ENCODE measurements at regions not wholly inside any gene's neighbourhood (a gene's known extent, or its start where the extent isn't known, plus 50 kb on each side); places are given as distances from the start of the nearest gene placed in this dataset.
"Not testable (repeated sequence)": the region's sequence is repeated elsewhere in the genome, so short reads cannot be mapped to it uniquely, and the experiment has no call there.

DNA sequence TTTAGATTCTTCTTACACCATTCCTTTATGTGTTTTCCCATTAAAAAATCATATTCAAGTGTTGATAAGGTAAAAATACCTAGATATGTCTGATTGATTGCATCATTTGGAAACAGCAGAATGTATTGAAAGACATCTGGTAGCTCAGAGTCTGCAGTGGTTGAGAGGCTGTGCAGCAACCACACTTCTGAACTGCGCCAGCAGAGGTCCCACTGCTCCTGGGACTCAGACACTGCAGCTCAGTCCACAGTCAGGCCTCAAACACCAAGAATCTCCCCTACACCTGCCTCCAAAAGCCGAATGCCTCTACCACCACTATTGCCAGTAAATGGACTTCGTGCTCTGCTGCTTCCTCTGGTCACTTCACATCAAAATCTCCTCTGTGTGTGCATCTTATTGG lies 176.9 kb upstream of the LMCD1 start:
- Mint-ChIP-seq H3K27ac (no peak overlapping the region), H3K36me3 (ENCODE audit: low read depth) (no peaks in the 10 kb centered on the region), H3K27me3 (peaks cover 3% of the 10 kb centered on the region), H3K4me3 (no peak overlapping the region), H3K4me1 (no peaks in the 10 kb centered on the region), H3K9me3 (no peaks in the 10 kb centered on the region)
- DNase-seq = peak; percentile 83
- intact Hi-C loops (cut with micrococcal nuclease) = loop anchor here (1.0 kb wide), 1 partner anchor 93 kb away; no protein-coding TSS in a partner anchor

DNA sequence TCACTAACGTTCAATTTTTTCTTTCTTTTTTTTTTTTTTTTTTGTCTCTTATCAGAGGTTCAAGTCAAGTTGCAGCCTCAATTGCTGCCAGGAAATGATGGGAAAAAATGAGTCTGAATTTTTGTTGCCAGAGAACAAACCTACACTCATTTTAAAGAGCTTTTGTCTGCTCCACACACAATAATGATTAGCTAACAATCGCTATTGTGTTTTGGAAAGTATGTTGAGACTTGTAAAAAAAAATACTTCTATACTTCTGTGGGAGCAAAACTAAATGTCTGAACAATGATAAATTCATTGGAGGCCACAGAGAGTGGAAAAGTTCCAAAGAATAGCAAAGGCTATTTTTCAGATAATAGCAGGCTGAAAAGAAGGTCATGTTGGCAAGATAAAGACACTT lies 176.3 kb upstream of the LMCD1 start:
- Mint-ChIP-seq H3K27ac (no peak overlapping the region), H3K4me3 (no peak overlapping the region), H3K9me3 (no peaks in the 10 kb centered on the region), H3K36me3 (ENCODE audit: low read depth) (no peaks in the 10 kb centered on the region), H3K27me3 (peaks cover 6% of the 10 kb centered on the region), H3K4me1 (no peaks in the 10 kb centered on the region)
- intact Hi-C loops (cut with micrococcal nuclease) = no loop called here
- DNase-seq = no peak

DNA sequence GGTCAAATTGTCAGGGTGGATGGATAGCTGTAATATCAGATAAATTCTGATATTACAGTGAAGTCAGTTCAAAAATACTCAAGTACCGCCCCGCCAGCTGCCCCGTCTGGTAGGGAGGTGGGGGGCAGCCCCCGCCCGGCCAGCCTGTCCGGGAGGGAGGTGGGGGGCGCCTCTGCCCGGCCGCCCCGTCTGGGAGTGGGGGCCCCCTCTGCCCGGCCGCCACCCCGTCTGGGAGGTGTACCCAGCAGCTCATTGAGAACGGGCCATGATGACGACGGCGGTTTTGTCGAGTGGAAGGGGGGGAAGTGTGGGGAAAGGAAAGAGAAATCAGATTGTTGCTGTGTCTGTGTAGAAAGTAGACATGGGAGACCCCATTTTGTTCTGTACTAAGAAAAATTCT lies 175.8 kb upstream of the LMCD1 start:
- intact Hi-C loops (cut with micrococcal nuclease); H3K27me3 Mint-ChIP-seq; H3K27ac Mint-ChIP-seq; H3K4me1 Mint-ChIP-seq; H3K36me3 Mint-ChIP-seq (ENCODE audit: low read depth); DNase-seq; H3K9me3 Mint-ChIP-seq; H3K4me3 Mint-ChIP-seq: not testable (repeated sequence)

DNA sequence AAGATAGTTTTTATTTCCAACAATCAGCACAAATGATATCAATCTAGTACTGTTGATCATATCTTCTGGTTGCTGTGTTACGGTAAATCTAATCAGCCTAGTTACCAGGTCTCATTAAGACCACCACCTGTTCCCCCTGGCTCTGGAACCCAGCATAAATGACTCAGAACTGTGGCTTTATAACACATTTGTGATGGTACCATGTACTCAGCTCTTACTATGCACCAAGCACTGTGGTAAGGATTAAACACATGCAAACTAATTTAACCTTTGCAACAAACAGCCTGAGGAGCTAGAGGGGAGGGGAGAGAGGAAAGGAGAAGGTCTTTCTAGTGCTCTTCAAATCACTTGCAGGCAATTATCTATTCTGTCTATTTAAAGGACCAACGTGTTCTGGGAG lies 173.9 kb upstream of the LMCD1 start:
- DNase-seq = no peak
- no peaks in the 10 kb centered on the region for H3K9me3 Mint-ChIP-seq
- H3K4me1 Mint-ChIP-seq = no peaks in the 10 kb centered on the region
- H3K4me3 Mint-ChIP-seq = no peak overlapping the region
- no peak overlapping the region for H3K27ac Mint-ChIP-seq
- peaks cover 6% of the 10 kb centered on the region for H3K27me3 Mint-ChIP-seq
- H3K36me3 Mint-ChIP-seq (ENCODE audit: low read depth) = no peaks in the 10 kb centered on the region
- intact Hi-C loops (cut with micrococcal nuclease) = no loop called here

DNA sequence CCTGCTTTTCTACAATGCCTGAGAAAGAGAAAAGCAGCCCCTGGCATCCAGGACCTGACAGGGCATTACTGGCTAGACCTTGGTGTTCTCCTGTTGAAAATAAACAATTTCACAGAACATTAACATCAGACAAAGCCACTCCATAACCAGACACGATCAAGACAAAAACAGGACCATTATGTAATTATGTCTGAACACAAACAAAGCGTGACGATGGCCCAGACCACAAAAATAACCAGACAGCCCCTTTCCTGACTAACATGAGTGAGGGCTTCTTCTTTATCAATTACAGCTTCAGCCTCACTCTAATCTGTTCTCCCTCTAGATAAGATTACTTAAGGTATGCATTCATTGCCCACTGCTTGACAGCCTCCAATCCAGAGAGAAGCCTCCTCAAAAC lies 172.7 kb upstream of the LMCD1 start:
- Mint-ChIP-seq H3K27me3 (peaks cover 6% of the 10 kb centered on the region), H3K36me3 (ENCODE audit: low read depth) (no peaks in the 10 kb centered on the region)
- intact Hi-C loops (cut with micrococcal nuclease) = no loop called here

DNA sequence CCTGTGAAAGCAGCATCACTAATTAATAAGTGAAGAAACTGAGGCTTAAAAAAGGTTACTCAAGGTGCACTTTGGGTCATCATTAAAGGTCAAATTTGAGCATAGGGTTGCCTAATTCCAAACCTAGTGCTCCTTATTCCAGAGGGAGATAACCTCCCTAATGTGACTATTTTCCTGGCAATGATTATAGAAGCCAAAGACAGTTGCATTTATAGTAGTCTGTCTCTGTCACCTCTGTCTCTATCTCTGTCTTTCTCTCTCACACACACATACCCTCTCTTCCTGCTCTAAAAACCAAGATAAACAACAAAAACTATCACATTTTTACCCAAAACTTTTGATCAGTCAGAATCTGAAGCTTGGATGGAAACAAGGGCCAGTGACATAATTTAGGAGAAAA lies 172.0 kb upstream of the LMCD1 start:
- intact Hi-C loops (cut with micrococcal nuclease) = no loop called here
- Mint-ChIP-seq H3K4me1 (no peaks in the 10 kb centered on the region), H3K27ac (no peak overlapping the region), H3K27me3 (peaks cover 6% of the 10 kb centered on the region), H3K36me3 (ENCODE audit: low read depth) (no peaks in the 10 kb centered on the region), H3K9me3 (no peaks in the 10 kb centered on the region), H3K4me3 (no peak overlapping the region)
- no peak for DNase-seq

More for the DNA sequence above, 172.7 kb upstream of the LMCD1 start:
- H3K4me1 Mint-ChIP-seq = no peaks in the 10 kb centered on the region
- no peak overlapping the region for H3K4me3 Mint-ChIP-seq
- H3K27ac Mint-ChIP-seq = no peak overlapping the region
- no peaks in the 10 kb centered on the region for H3K9me3 Mint-ChIP-seq
- DNase-seq = no peak

DNA sequence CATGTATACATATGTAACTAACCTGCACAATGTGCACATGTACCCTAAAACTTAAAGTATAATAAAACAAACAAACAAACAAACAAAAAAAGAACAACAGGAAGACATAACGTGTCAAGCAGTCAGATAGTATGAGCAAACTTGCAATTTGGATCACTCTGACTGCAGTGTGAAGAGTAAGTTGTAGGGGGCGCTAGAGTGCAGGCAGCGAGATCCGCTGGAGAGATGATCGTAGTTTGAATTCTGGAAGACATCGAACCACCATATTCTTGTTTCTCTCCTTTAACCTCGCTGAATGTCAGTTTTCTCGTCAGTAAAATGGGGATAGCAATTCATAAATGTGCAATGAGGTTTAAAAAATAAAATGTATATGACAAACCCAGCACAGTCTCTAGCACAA lies 165.2 kb upstream of the LMCD1 start:
- no peaks in the 10 kb centered on the region for H3K27me3 Mint-ChIP-seq
- H3K36me3 Mint-ChIP-seq (ENCODE audit: low read depth) = no peaks in the 10 kb centered on the region
- H3K4me3 Mint-ChIP-seq = no peak overlapping the region
- no peaks in the 10 kb centered on the region for H3K4me1 Mint-ChIP-seq
- peak; percentile 57 for DNase-seq
- no peaks in the 10 kb centered on the region for H3K9me3 Mint-ChIP-seq
- intact Hi-C loops (cut with micrococcal nuclease) = no loop called here
- no peak overlapping the region for H3K27ac Mint-ChIP-seq

DNA sequence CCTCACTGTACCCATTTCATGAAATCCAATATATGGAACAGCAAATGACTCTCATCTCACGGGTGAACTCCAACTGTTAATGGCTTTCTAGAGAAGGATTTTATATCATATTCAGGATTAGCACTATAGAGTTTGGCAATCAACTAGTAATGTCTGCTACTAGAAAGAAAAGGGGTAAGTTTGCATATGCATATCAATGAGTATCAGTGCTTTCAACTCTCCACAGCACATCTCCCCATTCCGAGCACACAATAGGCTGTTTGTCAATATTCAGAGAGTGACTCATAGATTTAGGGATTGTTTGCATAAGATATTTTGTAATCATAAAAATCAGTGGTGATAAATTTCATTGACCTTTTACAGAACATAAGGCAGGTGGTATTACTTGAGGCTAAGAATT lies 163.2 kb upstream of the LMCD1 start:
- no peaks in the 10 kb centered on the region for H3K9me3 Mint-ChIP-seq
- H3K36me3 Mint-ChIP-seq (ENCODE audit: low read depth) = no peaks in the 10 kb centered on the region
- intact Hi-C loops (cut with micrococcal nuclease) = no loop called here
- DNase-seq = peak; percentile 17
- no peaks in the 10 kb centered on the region for H3K4me1 Mint-ChIP-seq
- no peak overlapping the region for H3K27ac Mint-ChIP-seq
- H3K27me3 Mint-ChIP-seq = peaks cover 2% of the 10 kb centered on the region
- no peak overlapping the region for H3K4me3 Mint-ChIP-seq

DNA sequence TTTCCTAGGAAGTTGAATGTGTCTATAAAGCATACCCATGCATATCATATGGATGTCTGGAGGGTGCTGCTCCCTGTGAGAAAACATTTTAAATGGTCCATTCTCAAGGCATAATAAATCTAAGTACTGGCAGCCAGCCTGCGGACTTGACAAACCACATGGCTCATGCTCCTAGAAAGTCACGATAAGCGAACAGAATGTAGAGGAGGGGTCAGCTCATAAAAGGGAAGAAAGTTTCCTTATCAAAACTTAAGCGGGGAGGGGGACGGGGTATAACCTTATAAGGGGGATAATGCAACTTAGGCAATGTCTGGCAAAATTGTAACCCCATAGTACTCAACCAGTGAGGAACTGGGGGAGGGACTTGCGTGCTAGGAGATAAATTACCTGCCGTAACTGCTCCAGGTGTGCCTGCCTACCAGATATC lies 159.8 kb upstream of the LMCD1 start:
- peak; percentile 41 for DNase-seq
- H3K9me3 Mint-ChIP-seq = no peaks in the 10 kb centered on the region
- intact Hi-C loops (cut with micrococcal nuclease) = no loop called here
- H3K27ac Mint-ChIP-seq = no peak overlapping the region
- no peaks in the 10 kb centered on the region for H3K4me1 Mint-ChIP-seq
- peaks cover 2% of the 10 kb centered on the region for H3K27me3 Mint-ChIP-seq
- H3K36me3 Mint-ChIP-seq (ENCODE audit: low read depth) = no peaks in the 10 kb centered on the region
- H3K4me3 Mint-ChIP-seq = no peak overlapping the region

DNA sequence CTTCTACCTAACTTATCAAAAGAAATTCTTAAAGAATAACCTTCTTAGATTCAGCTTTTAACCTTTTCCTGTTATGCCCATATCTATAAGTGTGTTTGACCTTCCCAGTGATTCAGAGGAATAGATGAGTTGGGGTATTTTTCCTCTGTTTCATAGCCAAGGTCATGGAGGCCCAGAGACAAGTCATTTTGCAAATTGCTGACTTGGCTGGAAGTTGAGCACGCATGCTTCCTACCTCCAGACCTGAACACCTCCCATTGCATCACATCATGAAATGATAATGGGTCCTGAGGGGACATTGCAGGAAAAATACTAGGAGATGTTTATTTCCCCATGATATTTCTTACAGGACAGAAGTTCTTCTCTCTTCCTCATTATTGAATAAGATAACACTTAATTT lies 158.6 kb upstream of the LMCD1 start:
- Mint-ChIP-seq H3K9me3 (peaks cover 2% of the 10 kb centered on the region), H3K27me3 (peaks cover 2% of the 10 kb centered on the region)

DNA sequence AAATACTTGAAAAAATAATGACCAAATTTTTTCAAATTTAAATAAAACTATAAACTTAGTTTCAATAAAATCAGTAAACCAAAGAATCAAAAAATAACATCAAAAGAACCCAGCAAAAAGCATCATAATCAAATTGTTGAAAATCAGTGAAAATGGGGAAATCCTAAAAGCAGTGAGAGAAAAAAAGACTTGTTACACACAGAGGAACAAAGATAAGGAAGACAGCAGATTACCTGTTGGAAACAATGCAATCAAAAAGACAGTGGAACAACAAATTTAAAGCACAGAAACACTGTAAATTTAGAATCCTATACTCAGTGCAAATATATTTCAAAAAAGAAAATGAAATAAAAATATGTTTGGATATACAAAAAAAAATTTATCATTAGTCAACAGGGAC lies 156.2 kb upstream of the LMCD1 start:
- DNase-seq = no peak
- H3K4me3 Mint-ChIP-seq = no peak overlapping the region
- H3K4me1 Mint-ChIP-seq = no peaks in the 10 kb centered on the region
- intact Hi-C loops (cut with micrococcal nuclease) = no loop called here
- H3K27me3 Mint-ChIP-seq = peaks cover 4% of the 10 kb centered on the region
- H3K9me3 Mint-ChIP-seq = peaks cover 5% of the 10 kb centered on the region
- no peak overlapping the region for H3K27ac Mint-ChIP-seq
- no peaks in the 10 kb centered on the region for H3K36me3 Mint-ChIP-seq (ENCODE audit: low read depth)

More for the DNA sequence above, 158.6 kb upstream of the LMCD1 start:
- Mint-ChIP-seq H3K36me3 (ENCODE audit: low read depth) (no peaks in the 10 kb centered on the region), H3K27ac (no peak overlapping the region), H3K4me3 (no peak overlapping the region), H3K4me1 (no peaks in the 10 kb centered on the region)
- no peak for DNase-seq
- intact Hi-C loops (cut with micrococcal nuclease) = no loop called here

DNA sequence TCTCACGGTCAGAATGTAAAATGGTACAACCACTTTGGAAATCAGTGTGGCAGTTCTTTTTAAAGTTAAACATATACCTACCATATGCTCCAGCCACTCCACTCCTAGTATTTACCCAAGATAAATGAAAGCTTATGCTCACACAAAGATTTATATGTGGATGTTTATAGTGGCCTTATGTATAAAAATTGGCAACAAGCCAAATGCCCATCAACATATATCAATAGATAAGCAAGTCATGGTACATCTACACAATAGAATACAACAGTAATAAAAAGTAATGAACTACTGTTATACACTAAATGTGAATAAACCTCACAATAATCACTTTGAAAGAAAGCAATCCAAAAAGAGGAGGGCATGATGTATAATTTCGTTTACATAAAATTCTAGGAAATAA lies 153.5 kb upstream of the LMCD1 start:
- no peaks in the 10 kb centered on the region for H3K4me1 Mint-ChIP-seq
- peaks cover 2% of the 10 kb centered on the region for H3K36me3 Mint-ChIP-seq (ENCODE audit: low read depth)
- H3K27me3 Mint-ChIP-seq = peaks cover 2% of the 10 kb centered on the region
- peaks cover 10% of the 10 kb centered on the region for H3K9me3 Mint-ChIP-seq
- intact Hi-C loops (cut with micrococcal nuclease) = no loop called here
- DNase-seq = no peak
- H3K27ac Mint-ChIP-seq = no peak overlapping the region
- H3K4me3 Mint-ChIP-seq = no peak overlapping the region

DNA sequence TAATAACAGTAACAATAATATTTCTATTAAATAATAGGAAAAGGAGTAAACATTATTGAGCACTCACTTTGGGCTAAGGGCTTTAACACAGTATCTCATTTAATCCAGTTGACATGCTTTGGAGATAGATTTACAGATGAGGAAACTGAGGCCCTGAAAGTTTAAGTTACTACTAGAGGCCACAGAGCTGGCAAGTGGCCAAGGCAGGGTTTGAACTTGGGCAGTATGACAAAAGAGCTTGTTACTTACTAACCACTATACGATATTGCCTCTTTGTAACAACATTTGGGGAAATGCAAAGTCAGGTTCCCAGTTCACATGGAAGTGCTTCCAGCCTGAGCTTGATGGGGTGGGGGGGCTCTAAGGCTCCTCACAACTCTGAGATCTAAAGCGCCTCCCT lies 149.1 kb upstream of the LMCD1 start:
- H3K36me3 Mint-ChIP-seq (ENCODE audit: low read depth) = peaks cover 2% of the 10 kb centered on the region
- H3K27me3 Mint-ChIP-seq = peaks cover 2% of the 10 kb centered on the region
- intact Hi-C loops (cut with micrococcal nuclease) = no loop called here
- H3K9me3 Mint-ChIP-seq = peaks cover 17% of the 10 kb centered on the region
- peaks cover 14% of the 10 kb centered on the region for H3K4me1 Mint-ChIP-seq
- no peak overlapping the region for H3K4me3 Mint-ChIP-seq
- DNase-seq = no peak
- no peak overlapping the region for H3K27ac Mint-ChIP-seq

DNA sequence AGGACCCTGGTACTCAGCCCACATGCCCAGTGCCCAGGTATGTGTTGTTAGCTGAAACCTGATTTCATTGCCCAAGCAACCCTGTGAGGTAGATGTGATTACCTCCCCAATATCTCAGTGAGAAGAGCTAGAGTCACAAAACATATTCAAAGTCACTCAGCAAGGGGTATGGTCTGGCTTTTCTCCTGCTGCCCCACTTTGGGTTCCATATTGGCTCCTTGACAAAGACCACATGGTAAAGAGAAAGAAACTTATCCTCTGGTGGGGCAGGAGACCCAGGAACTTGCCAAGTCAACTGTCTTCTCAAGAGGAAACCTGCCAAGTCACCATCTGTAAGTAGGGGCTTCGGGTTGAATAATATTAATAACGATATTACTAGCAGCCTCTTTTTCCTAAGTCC lies 148.3 kb upstream of the LMCD1 start:
- Mint-ChIP-seq H3K27me3 (no peaks in the 10 kb centered on the region), H3K9me3 (peaks cover 18% of the 10 kb centered on the region), H3K36me3 (ENCODE audit: low read depth) (peaks cover 2% of the 10 kb centered on the region), H3K27ac (no peak overlapping the region), H3K4me3 (no peak overlapping the region), H3K4me1 (peaks cover 19% of the 10 kb centered on the region)
- no peak for DNase-seq
- intact Hi-C loops (cut with micrococcal nuclease) = no loop called here

DNA sequence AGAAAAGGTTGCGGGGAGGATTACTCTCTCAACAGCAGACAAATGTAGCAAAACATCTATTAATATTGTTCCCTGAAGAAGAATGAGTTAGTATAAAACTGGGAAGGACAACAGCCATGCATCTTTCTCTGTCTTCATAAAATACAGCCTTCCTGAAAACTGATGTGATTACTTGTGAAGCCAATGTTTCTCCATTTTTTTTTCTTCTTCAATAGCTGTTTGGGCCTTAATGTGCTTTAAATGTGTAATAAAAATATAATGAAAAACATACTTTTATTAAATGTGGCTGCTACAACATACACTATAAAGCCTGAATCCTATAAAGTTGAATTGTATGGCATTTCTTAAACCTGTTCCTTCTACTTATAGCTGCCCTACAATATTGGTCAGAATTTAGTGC lies 146.3 kb upstream of the LMCD1 start:
- Mint-ChIP-seq H3K4me1 (peaks cover 19% of the 10 kb centered on the region), H3K4me3 (no peak overlapping the region), H3K27ac (no peak overlapping the region), H3K9me3 (peaks cover 28% of the 10 kb centered on the region), H3K36me3 (ENCODE audit: low read depth) (peaks cover 2% of the 10 kb centered on the region), H3K27me3 (no peaks in the 10 kb centered on the region)
- intact Hi-C loops (cut with micrococcal nuclease) = no loop called here
- no peak for DNase-seq
